ENCODE measurements at regions not wholly inside any gene's neighbourhood (a gene's known extent, or its start where the extent isn't known, plus 50 kb on each side); places are given as distances from the start of the nearest gene placed in this dataset.
"Not testable (repeated sequence)": the region's sequence is repeated elsewhere in the genome, so short reads cannot be mapped to it uniquely, and the experiment has no call there.

GRCh38 chr10:108039821-108040584 is 875.5 kb upstream of the SORCS1 start:
- in situ Hi-C loops (cut with MboI; ENCODE audit: low pct_unique_long_range_greater_than_20kb, low sequenced_read_pairs, unreplicated experiment), result no loop called here
- no peak for DNase-seq (ENCODE audit: low spot score)
- TF ChIP-seq CTCF (IDR thresholded peaks at IDR 0.05; ENCODE audit: extremely low read depth, insufficient read depth, missing control alignments), result no peak

- no peak for DNase-seq (ENCODE audit: low spot score)
- no peak for TF ChIP-seq CTCF (IDR thresholded peaks at IDR 0.05; ENCODE audit: extremely low read depth, insufficient read depth, missing control alignments)
- in situ Hi-C loops (cut with MboI; ENCODE audit: low pct_unique_long_range_greater_than_20kb, low sequenced_read_pairs, unreplicated experiment), result no loop called here
Measured at GRCh38 chr10:108037061-108037460, 872.6 kb upstream of the SORCS1 start.

GRCh38 chr10:108036265-108036664 is 871.8 kb upstream of the SORCS1 start:
- TF ChIP-seq CTCF (IDR thresholded peaks at IDR 0.05; ENCODE audit: extremely low read depth, insufficient read depth, missing control alignments), result no peak
- in situ Hi-C loops (cut with MboI; ENCODE audit: low pct_unique_long_range_greater_than_20kb, low sequenced_read_pairs, unreplicated experiment), result no loop called here

GRCh38 chr10:108034829-108035228 is 870.3 kb upstream of the SORCS1 start:
- no peak for DNase-seq (ENCODE audit: low spot score)
- no peak for TF ChIP-seq CTCF (IDR thresholded peaks at IDR 0.05; ENCODE audit: extremely low read depth, insufficient read depth, missing control alignments)
- in situ Hi-C loops (cut with MboI; ENCODE audit: low pct_unique_long_range_greater_than_20kb, low sequenced_read_pairs, unreplicated experiment), result no loop called here

More at GRCh38 chr10:108036265-108036664, 871.8 kb upstream of the SORCS1 start:
- no peak for DNase-seq (ENCODE audit: low spot score)

- in situ Hi-C loops (cut with MboI; ENCODE audit: low pct_unique_long_range_greater_than_20kb, low sequenced_read_pairs, unreplicated experiment); DNase-seq (ENCODE audit: low spot score): not testable (repeated sequence)
Measured at GRCh38 chr10:108033518-108033917, 869.0 kb upstream of the SORCS1 start.

GRCh38 chr10:108031505-108031904 is 867.0 kb upstream of the SORCS1 start:
- TF ChIP-seq CTCF (IDR thresholded peaks at IDR 0.05; ENCODE audit: extremely low read depth, insufficient read depth, missing control alignments), result no peak
- in situ Hi-C loops (cut with MboI; ENCODE audit: low pct_unique_long_range_greater_than_20kb, low sequenced_read_pairs, unreplicated experiment), result no loop called here
- no peak for DNase-seq (ENCODE audit: low spot score)

- in situ Hi-C loops (cut with MboI; ENCODE audit: low pct_unique_long_range_greater_than_20kb, low sequenced_read_pairs, unreplicated experiment), result no loop called here
- peak; percentile 24 for DNase-seq (ENCODE audit: low spot score)
- no peak for TF ChIP-seq CTCF (IDR thresholded peaks at IDR 0.05; ENCODE audit: extremely low read depth, insufficient read depth, missing control alignments)
Measured at GRCh38 chr10:108014902-108015177, 850.3 kb upstream of the SORCS1 start.
